Astrocyte (in vitro differentiated cells and primary cell): ENCODE measurements at regions not wholly inside any gene's neighbourhood (a gene's known extent, or its start where the extent isn't known, plus 50 kb on each side); places are given as distances from the start of the nearest gene placed in this dataset.

Source experiments
- EZH2 ChIP-seq: IDR thresholded peaks from 2 replicates; pipeline ENCODE4 v1.6.1; 2012; ENCODE audit warnings: mild to moderate bottlenecking, low read length, inconsistent platforms; ENCODE audit not compliant: insufficient read depth
- TF ChIP-seq, protein P1 (sequence below): IDR thresholded peaks from 2 replicates; pipeline ENCODE4 v1.5.1; 2011; ENCODE audit warnings: low read depth, mild to moderate bottlenecking, inconsistent platforms, low read length, moderate library complexity; ENCODE audit not compliant: insufficient read depth

GRCh38 chr12:76637807-76638206, 78.2 kb upstream of the OSBPL8 start:
- TF ChIP-seq, protein P1, sequence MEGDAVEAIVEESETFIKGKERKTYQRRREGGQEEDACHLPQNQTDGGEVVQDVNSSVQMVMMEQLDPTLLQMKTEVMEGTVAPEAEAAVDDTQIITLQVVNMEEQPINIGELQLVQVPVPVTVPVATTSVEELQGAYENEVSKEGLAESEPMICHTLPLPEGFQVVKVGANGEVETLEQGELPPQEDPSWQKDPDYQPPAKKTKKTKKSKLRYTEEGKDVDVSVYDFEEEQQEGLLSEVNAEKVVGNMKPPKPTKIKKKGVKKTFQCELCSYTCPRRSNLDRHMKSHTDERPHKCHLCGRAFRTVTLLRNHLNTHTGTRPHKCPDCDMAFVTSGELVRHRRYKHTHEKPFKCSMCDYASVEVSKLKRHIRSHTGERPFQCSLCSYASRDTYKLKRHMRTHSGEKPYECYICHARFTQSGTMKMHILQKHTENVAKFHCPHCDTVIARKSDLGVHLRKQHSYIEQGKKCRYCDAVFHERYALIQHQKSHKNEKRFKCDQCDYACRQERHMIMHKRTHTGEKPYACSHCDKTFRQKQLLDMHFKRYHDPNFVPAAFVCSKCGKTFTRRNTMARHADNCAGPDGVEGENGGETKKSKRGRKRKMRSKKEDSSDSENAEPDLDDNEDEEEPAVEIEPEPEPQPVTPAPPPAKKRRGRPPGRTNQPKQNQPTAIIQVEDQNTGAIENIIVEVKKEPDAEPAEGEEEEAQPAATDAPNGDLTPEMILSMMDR, result no peak
- no peak for TF ChIP-seq EZH2
